ENCODE measurements at regions not wholly inside any gene's neighbourhood (a gene's known extent, or its start where the extent isn't known, plus 50 kb on each side); places are given as distances from the start of the nearest gene placed in this dataset.

DNA sequence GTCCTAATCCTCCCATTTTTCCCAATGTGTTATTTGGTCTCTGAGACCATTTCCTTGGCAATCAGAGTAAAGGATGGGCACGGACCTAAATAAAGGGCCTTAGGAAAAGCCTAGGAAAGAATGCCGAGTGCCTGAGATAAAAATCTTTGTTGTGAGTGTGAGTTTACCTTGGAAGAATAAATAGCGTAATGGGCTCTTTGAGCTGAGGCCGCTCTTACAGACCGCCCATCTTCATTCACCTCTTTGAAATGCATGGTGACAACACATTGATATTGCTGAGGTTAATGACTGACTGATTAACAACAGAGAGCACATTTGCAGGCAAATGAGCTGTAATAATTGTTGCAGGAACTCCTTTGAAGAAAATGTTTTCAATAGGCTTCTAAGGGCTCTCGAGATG lies 1967.1 kb upstream of the WWC1 start:
- no peak overlapping the region for H3K4me3 ChIP-seq
- H3K27ac ChIP-seq (ENCODE audit: control insufficient read depth, insufficient read depth), result no peak overlapping the region
- no peaks in the 10 kb centered on the region for H3K27me3 ChIP-seq (replicated peaks in 1 of 2; ENCODE audit: control insufficient read depth in 2 of 2, insufficient read depth in 2 of 2, low read length in 1 of 2)
- DNase-seq (ENCODE audit: low read depth, low spot score) (no peak), FAIRE-seq (no peak), ATAC-seq (no peak)
- no peak overlapping the region for H3K4me2 ChIP-seq (ENCODE audit: control insufficient read depth, insufficient read depth)
- no peaks in the 10 kb centered on the region for H3K4me1 ChIP-seq (ENCODE audit: control insufficient read depth, insufficient read depth, low read length)
- no peaks in the 10 kb centered on the region for H3K9me3 ChIP-seq (replicated peaks; ENCODE audit: control insufficient read depth, insufficient read depth, low read length)
- ChIA-PET SMC1A (ENCODE audit: uncharacterized antibody, unreplicated experiment) (no interaction called here), RAD21 (ENCODE audit: unreplicated experiment) (no interaction called here), POLR2A (no interaction called here), CTCF (no interaction called here)
- 32% methylated on average over 6 of the region's 6 CpGs for WGBS (ENCODE audit: insufficient coverage, insufficient replicate concordance, low lambda C conversion rate, missing lambda C conversion rate)
- H3K79me2 ChIP-seq (ENCODE audit: control insufficient read depth, insufficient read depth, low read length), result no peaks in the 10 kb centered on the region
- no peak overlapping the region for H2AFZ ChIP-seq (ENCODE audit: control insufficient read depth, low read depth, low read length)
- no peak overlapping the region for H3K9ac ChIP-seq (ENCODE audit: control insufficient read depth, insufficient read depth, low read length)
- in situ Hi-C loops (cut with MboI) (no loop called here), intact Hi-C loops (cut with micrococcal nuclease; ENCODE audit: unreplicated experiment) (no loop called here)
- BruUV-seq (replicated peaks), result no TSS peak
- H3K36me3 ChIP-seq (ENCODE audit: control insufficient read depth in 2 of 2, insufficient read depth in 2 of 2, low read length in 1 of 2), result no peaks in the 10 kb centered on the region
- no peak for TF ChIP-seq BMI1 (IDR thresholded peaks at IDR 0.05; ENCODE audit: borderline replicate concordance)
- TF ChIP-seq ESRRA (IDR thresholded peaks at IDR 0.05; ENCODE audit: low read length), result no peak
- TF ChIP-seq, protein P1, sequence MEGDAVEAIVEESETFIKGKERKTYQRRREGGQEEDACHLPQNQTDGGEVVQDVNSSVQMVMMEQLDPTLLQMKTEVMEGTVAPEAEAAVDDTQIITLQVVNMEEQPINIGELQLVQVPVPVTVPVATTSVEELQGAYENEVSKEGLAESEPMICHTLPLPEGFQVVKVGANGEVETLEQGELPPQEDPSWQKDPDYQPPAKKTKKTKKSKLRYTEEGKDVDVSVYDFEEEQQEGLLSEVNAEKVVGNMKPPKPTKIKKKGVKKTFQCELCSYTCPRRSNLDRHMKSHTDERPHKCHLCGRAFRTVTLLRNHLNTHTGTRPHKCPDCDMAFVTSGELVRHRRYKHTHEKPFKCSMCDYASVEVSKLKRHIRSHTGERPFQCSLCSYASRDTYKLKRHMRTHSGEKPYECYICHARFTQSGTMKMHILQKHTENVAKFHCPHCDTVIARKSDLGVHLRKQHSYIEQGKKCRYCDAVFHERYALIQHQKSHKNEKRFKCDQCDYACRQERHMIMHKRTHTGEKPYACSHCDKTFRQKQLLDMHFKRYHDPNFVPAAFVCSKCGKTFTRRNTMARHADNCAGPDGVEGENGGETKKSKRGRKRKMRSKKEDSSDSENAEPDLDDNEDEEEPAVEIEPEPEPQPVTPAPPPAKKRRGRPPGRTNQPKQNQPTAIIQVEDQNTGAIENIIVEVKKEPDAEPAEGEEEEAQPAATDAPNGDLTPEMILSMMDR (IDR thresholded peaks at IDR 0.05 in 2 of 3, conservative IDR thresholded peaks at IDR 0.05 in 1 of 3; ENCODE audit: control insufficient read depth in 2 of 3, extremely low read depth in 1 of 3, insufficient read depth in 1 of 3, low read depth in 3 of 3, low read length in 3 of 3), result no peak
- TF ChIP-seq IRF4 (IDR thresholded peaks at IDR 0.05; ENCODE audit: low read depth, low read length), result no peak
- no peak for TF ChIP-seq ASH2L (IDR thresholded peaks at IDR 0.05; ENCODE audit: borderline replicate concordance, low read depth)
- TF ChIP-seq FOS (IDR thresholded peaks at IDR 0.05; ENCODE audit: borderline replicate concordance, extremely low read depth, insufficient read length), result no peak
- TF ChIP-seq MEF2B (IDR thresholded peaks at IDR 0.05; ENCODE audit: partially characterized antibody, poor library complexity, severe bottlenecking), result no peak
- H4K20me1 ChIP-seq (ENCODE audit: control insufficient read depth, insufficient read depth), result no peaks in the 10 kb centered on the region

Measured in GM12878 (cell line).